Activated T-helper 2 cell treated with anti-CD3 and anti-CD28 coated beads, Interferon-gamma antibody, Interleukin-2, Interleukin-4, amounts not matched to agents 10 μg/mL and 5 μg/mL and 100 μg/mL, durations not matched to agents 14 hours and 24 hours and 36 hours (primary cell): ENCODE measurements at regions not wholly inside any gene's neighbourhood (a gene's known extent, or its start where the extent isn't known, plus 50 kb on each side); places are given as distances from the start of the nearest gene placed in this dataset.

Experiments
- DNase-seq: peaks from one replicate; pipeline ENCODE4 v3.0.0; 2021; ENCODE audit warnings: low spot score
- H3K27ac Mint-ChIP-seq: one replicate; pipeline ENCODE4 v1.8.0; 2021; ENCODE audit warnings: mixed read lengths
- H3K27me3 Mint-ChIP-seq: one replicate; pipeline ENCODE4 v1.8.0; 2021; ENCODE audit warnings: low read depth, mixed read lengths
- H3K36me3 Mint-ChIP-seq: one replicate; pipeline ENCODE4 v1.8.0; 2021; ENCODE audit warnings: low read depth, mixed read lengths
- H3K4me1 Mint-ChIP-seq: one replicate; pipeline ENCODE4 v1.8.0; 2021; ENCODE audit warnings: low read depth, mixed read lengths
- H3K4me3 Mint-ChIP-seq: one replicate; pipeline ENCODE4 v1.8.0; 2021; ENCODE audit warnings: low read depth, mild to moderate bottlenecking, moderate library complexity, mixed read lengths
- H3K9me3 Mint-ChIP-seq: one replicate; pipeline ENCODE4 v1.8.0; 2021; ENCODE audit warnings: mixed read lengths
- intact Hi-C: fragments of 100-400 bp; cut with micrococcal nuclease; formaldehyde crosslinking; loops from one replicate; pipeline ENCODE4 v1.15.1; 2023

DNA sequence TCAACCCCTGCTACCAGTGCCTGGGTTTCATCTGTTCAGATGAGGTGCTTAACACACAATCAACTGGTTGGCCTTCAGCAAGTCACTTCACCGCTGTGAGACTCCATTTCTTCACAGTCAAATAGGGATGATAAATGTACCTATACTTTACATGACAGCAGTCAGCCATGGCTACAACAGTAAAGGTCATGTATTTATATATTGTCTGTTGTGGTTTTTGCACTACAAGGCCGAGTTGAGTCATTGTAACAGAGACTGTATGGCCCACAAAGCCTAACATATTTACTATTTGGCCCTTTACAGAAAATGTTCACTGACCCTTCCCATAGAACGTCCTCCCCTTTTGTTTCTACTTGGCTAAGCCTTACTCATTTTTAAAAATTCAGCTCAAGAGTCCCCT lies 404.6 kb upstream of the F9 start:
- Mint-ChIP-seq H3K27ac (no peak overlapping the region), H3K27me3 (no peaks in the 10 kb centered on the region), H3K4me3 (no peak overlapping the region), H3K36me3 (no peaks in the 10 kb centered on the region), H3K4me1 (no peaks in the 10 kb centered on the region), H3K9me3 (no peaks in the 10 kb centered on the region)
- intact Hi-C loops: no loop called here
- DNase-seq: no peak

DNA sequence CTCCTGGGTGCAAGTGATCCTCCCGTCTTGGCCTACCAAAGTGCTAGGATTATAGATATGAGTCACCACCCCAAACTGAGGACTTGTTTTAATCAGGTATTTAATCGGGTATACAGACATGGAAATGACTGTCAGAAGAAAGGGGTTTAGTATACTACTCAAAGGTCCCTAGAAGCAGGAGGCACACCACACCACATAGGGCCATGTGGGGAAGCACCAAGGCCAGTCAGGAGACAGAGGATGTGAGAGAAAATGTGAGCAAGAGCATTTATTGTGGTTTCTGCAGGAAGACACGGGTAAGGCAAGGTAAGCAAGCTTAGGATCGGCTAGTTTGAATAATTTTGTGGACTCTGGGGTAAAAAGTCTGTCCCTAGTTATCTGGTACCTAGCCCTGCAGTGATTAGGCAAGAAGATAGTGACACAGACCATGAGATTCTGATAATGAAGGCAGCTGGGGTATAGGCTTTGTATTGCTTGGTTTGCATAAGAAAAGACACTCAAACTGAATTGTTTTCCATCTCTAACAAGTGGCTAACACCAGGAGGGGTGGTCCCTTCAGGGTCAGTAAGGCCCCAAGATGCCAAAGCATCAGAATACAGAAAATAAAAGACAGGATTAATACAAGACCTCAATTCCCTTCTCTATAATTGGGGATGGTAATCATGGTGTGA lies 408.8 kb upstream of the F9 start:
- no peaks in the 10 kb centered on the region for H3K27me3 Mint-ChIP-seq
- no peak for DNase-seq
- H3K27ac Mint-ChIP-seq: no peak overlapping the region
- H3K4me1 Mint-ChIP-seq: no peaks in the 10 kb centered on the region
- H3K36me3 Mint-ChIP-seq: no peaks in the 10 kb centered on the region
- intact Hi-C loops: no loop called here
- H3K9me3 Mint-ChIP-seq: no peaks in the 10 kb centered on the region
- no peak overlapping the region for H3K4me3 Mint-ChIP-seq

DNA sequence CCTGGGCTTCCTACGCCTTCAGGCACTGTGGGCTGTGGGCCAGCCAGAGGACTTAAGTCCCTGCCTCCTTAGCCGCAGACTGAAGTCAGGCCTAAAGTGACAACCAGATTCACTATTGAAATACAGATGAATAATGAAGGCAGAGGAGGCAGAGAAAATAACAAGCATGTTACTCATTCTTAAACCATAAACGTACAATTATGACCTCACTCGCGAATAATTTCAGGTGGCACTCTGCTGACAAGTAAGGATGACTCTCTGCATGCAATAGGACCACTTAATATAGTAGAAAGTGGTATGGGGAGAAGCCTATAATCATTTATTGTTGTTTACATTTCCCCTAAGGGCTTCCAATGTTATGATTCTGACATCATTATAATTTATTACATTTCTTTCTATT lies 409.2 kb upstream of the FGF13 start:
- intact Hi-C loops: no loop called here
- Mint-ChIP-seq H3K4me1 (no peaks in the 10 kb centered on the region), H3K4me3 (no peak overlapping the region), H3K27ac (no peak overlapping the region), H3K36me3 (no peaks in the 10 kb centered on the region), H3K9me3 (no peaks in the 10 kb centered on the region), H3K27me3 (no peaks in the 10 kb centered on the region)
- no peak for DNase-seq

DNA sequence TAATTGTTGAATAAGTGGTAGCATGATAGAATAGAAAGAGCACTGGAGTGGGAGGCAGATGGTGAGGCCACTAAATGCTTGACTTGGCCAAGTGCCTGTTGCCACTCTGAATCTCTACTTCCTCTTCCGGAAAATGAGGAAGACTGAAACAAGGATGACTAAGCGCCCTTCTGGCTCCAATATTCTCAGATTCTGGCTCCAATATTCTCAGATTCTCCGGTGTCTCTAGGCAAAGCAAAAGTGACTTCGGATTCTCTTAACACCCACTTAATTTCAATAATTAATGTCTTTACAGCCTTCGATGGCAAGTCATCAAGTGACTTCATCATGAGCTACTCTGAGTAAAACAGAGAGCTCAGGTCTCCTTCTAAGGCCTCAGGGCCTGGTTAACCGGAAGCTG lies 402.2 kb upstream of the FGF13 start:
- Mint-ChIP-seq H3K9me3 (no peaks in the 10 kb centered on the region), H3K36me3 (no peaks in the 10 kb centered on the region), H3K4me1 (no peaks in the 10 kb centered on the region), H3K27me3 (no peaks in the 10 kb centered on the region), H3K27ac (no peak overlapping the region), H3K4me3 (no peak overlapping the region)
- no peak for DNase-seq
- intact Hi-C loops: no loop called here

DNA sequence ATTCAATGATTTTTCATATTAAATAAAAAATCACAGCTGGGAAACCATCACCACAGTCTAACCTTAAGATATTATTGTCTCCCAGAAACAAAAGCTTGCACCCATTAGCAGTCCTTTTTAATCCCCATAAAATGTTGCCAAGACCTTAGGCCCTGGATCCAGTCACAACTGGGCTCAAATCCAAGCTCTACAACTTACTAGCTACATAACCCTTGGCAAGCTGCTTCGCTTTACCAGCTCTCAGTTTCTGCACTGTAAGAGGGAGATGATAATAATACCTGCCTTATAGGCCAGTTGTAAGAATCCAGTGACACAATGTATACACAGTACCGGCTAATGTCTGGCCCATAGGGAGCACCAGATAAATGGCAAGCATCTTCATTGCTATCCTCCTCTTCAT lies 400.9 kb upstream of the FGF13 start:
- Mint-ChIP-seq H3K27me3 (no peaks in the 10 kb centered on the region), H3K27ac (no peak overlapping the region), H3K4me3 (no peak overlapping the region), H3K36me3 (no peaks in the 10 kb centered on the region), H3K4me1 (no peaks in the 10 kb centered on the region), H3K9me3 (no peaks in the 10 kb centered on the region)
- DNase-seq: no peak
- intact Hi-C loops: no loop called here

DNA sequence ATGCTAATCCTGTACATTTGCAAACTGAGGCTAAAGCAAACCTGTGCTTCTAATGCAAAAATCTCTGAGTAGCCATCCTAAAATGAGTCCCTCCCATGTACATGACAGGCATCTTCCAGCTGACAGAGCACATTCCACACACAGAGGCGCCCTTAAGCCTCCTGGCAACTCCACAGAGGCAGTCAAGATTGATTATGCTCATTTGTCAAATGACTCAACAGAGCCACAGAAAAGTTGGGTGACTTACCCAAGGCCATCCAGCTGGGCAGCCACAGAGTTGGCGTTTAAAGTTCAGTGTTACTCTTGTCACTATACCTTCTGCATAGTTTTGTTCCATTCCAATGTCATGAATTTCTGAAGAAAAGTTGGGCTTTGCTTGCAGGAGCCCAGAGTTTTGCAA lies 394.6 kb upstream of the FGF13 start:
- H3K4me3 Mint-ChIP-seq: no peak overlapping the region
- DNase-seq: no peak

DNA sequence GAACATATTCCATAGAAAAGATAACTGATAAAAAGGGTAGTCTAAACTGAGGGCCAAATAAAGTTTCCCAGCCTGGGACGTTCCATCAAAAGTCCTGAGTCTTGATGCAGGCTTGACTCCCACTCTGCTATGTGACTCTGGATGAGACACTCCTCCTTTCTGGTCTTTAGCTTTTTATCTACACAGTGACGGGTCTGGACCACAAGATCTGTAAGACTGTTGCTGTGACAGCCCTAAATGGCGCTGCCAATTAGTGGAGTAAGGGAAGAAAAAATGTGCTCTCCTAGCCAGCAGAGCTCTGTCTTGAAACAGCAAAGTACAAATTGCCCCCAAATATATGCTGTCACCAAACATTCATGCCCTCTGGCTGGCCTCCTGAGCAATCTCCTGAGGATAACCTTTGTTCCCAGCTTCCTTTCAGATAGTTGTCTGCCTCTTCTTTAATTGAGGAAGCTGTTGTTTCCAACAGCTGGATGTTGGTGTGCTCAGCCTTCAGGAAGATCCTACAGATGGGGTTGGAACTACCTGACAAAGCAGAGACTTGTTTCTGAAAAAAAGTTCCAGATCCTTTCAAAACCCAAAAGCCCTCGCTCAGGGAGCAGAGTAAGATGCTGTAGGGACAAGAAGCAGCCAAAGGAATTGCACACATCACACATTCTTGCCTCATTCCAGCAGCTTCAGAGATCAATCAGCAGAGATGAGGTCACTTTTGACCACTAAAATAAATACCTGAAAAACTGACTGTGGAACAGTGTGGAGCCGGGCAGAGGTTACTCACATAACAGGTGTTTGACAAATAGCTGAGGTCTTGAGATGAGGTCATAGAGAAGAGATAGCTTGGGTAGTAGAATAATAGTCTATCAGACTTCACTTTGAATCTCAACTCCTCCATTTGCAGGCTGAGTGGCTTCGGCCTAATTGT lies 383.4 kb upstream of the FGF13 start:
- Mint-ChIP-seq H3K4me3 (no peak overlapping the region), H3K9me3 (no peaks in the 10 kb centered on the region), H3K36me3 (no peaks in the 10 kb centered on the region), H3K4me1 (no peaks in the 10 kb centered on the region), H3K27ac (no peak overlapping the region), H3K27me3 (no peaks in the 10 kb centered on the region)
- DNase-seq: no peak
- intact Hi-C loops: no loop called here

More for the DNA sequence above, 394.6 kb upstream of the FGF13 start:
- Mint-ChIP-seq H3K27me3 (no peaks in the 10 kb centered on the region), H3K9me3 (no peaks in the 10 kb centered on the region), H3K36me3 (no peaks in the 10 kb centered on the region), H3K27ac (no peak overlapping the region), H3K4me1 (no peaks in the 10 kb centered on the region)
- intact Hi-C loops: no loop called here

DNA sequence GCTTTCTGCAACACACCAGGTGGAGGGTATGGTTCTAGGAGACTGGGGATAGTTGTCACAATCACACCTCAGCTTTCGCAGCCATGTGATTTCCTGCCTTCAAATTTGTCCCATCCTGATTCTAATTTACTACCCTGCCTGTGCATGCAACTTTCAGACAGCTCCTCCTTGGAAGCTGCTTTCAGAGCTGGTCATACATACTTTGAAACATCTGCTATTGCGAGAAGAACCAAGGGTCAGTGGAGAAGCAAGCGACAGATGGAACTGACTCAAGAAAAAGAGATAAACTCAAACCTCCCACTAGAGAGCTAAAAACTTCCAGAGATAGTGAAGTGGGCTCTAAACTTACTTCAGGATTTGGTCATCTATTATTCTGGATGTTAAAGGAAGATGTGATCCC lies 381.7 kb upstream of the FGF13 start:
- intact Hi-C loops: no loop called here
- Mint-ChIP-seq H3K36me3 (no peaks in the 10 kb centered on the region), H3K27ac (no peak overlapping the region), H3K27me3 (no peaks in the 10 kb centered on the region), H3K4me1 (no peaks in the 10 kb centered on the region), H3K9me3 (no peaks in the 10 kb centered on the region), H3K4me3 (no peak overlapping the region)
- no peak for DNase-seq

DNA sequence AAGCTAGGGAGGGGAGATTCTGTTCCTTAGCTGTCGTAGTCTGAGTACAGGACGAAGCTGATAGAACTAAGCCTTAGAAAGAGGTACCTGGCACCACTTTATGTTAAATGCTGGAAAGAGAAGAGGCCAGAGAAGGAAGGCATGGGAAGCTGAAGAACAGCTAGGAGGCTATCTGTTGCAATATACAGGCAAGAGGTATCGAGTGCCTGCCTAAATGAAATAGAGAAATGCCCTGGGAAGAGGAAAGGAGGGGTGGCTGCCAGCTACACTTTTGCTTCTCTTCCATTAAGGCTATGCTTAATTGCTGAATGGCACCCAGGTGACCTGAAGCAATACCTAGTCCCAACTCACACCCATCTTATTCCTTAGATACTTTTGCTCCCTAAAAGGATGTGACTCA lies 380.4 kb upstream of the FGF13 start:
- H3K9me3 Mint-ChIP-seq: no peaks in the 10 kb centered on the region

DNA sequence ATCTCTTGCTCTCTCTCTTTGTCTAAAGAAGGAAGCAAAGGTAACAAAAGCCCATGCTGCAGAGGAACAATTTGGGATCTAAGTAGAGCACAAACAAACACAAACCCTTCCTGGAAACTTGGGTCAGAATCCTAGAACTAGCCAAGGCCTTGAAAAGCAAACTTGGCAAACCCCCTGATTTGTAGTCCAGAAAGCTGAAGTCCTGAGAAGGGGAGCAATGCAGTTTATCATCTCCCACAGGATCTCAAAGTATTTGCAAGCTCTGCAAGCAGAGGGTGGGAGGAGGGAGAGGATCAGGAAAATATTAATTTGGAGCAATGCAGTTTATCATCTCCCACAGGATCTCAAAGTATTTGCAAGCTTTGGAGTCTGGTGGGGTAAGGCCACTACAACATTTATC lies 379.5 kb upstream of the FGF13 start:
- no peak for DNase-seq
- no peaks in the 10 kb centered on the region for H3K27me3 Mint-ChIP-seq
- H3K9me3 Mint-ChIP-seq: no peaks in the 10 kb centered on the region
- H3K4me1 Mint-ChIP-seq: no peaks in the 10 kb centered on the region
- H3K36me3 Mint-ChIP-seq: no peaks in the 10 kb centered on the region
- H3K27ac Mint-ChIP-seq: no peak overlapping the region
- H3K4me3 Mint-ChIP-seq: no peak overlapping the region
- intact Hi-C loops: no loop called here

More for the DNA sequence above, 380.4 kb upstream of the FGF13 start:
- no peaks in the 10 kb centered on the region for H3K27me3 Mint-ChIP-seq
- no peak overlapping the region for H3K27ac Mint-ChIP-seq
- no peak for DNase-seq
- H3K4me1 Mint-ChIP-seq: no peaks in the 10 kb centered on the region
- intact Hi-C loops: no loop called here
- no peak overlapping the region for H3K4me3 Mint-ChIP-seq
- H3K36me3 Mint-ChIP-seq: no peaks in the 10 kb centered on the region

DNA sequence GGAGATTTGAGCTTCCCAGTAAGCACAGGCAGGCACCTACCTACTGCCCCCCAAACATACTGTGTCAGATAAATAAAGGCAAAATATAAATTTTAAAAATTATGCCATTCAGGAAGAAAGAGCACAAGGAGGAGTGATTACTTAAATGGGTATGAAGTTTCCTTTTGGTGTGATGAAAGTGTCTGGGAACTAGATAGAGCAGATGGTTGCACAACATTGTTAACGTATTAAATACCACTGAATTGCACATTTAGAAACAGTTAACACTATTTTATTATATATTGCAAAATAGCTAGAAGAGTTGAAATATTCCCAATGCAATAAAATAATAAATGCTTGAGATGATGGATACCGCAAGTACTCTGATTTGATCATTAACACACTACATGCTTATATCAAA lies 374.7 kb upstream of the FGF13 start:
- no peak overlapping the region for H3K4me3 Mint-ChIP-seq
- intact Hi-C loops: no loop called here
- H3K9me3 Mint-ChIP-seq: no peaks in the 10 kb centered on the region
- no peaks in the 10 kb centered on the region for H3K27me3 Mint-ChIP-seq
- DNase-seq: no peak
- no peak overlapping the region for H3K27ac Mint-ChIP-seq
- H3K4me1 Mint-ChIP-seq: no peaks in the 10 kb centered on the region
- no peaks in the 10 kb centered on the region for H3K36me3 Mint-ChIP-seq

DNA sequence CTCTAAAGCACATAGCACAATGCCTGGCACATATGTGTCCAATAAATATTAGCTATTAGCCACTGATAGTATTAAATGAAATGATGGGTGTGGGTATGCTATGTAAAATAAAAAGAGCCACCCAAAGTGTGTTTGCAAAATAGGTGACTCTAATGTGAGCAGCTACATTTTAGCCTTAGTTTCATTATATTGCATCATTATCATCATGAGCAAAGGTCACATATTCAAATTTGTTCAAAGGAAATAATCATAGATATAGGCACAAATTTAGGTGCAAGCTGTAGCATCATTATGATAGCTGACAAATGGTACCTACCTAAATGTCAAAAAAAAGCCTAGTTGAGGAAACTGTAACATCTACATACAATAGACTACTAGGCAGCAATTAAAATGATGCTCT lies 373.9 kb upstream of the FGF13 start:
- no peaks in the 10 kb centered on the region for H3K27me3 Mint-ChIP-seq
- no peaks in the 10 kb centered on the region for H3K36me3 Mint-ChIP-seq
- no peak overlapping the region for H3K4me3 Mint-ChIP-seq
- DNase-seq: no peak
- intact Hi-C loops: no loop called here
- H3K27ac Mint-ChIP-seq: no peak overlapping the region
- no peaks in the 10 kb centered on the region for H3K9me3 Mint-ChIP-seq
- no peaks in the 10 kb centered on the region for H3K4me1 Mint-ChIP-seq

DNA sequence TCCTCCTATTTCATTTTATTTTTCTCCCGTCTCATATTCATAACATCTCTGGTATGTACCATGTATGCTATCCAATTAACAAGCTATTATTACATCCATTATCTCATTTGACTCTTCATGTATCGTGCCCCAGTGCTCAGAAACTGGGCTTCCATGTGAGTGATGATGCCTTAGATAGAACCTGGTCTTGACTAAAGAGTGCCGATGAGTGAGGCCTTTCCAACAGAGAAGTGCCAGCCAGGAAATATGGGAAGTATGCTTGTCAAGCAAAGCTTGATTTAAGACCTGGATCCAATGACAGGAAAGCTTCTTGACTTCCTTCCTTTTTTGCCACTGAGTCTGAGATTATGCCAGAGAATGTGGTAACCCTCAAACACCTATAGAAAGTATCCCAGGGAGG lies 371.7 kb upstream of the FGF13 start:
- no peaks in the 10 kb centered on the region for H3K9me3 Mint-ChIP-seq
- H3K27me3 Mint-ChIP-seq: no peaks in the 10 kb centered on the region
- DNase-seq: no peak
- H3K4me1 Mint-ChIP-seq: no peaks in the 10 kb centered on the region
- no peak overlapping the region for H3K27ac Mint-ChIP-seq
- no peaks in the 10 kb centered on the region for H3K36me3 Mint-ChIP-seq
- no peak overlapping the region for H3K4me3 Mint-ChIP-seq
- intact Hi-C loops: no loop called here
